Peyer's patch (tissue), 4 donors: ENCODE measurements at regions not wholly inside any gene's neighbourhood (a gene's known extent, or its start where the extent isn't known, plus 50 kb on each side); places are given as distances from the start of the nearest gene placed in this dataset.

Source experiments
- DNase-seq, 3 donors: peaks; one replicate each; pipeline ENCODE4 v3.0.0-alpha.2; 2017 to 2019
- H3K27ac ChIP-seq, 4 donors: fragments of 200-600 bp; sonication (generic); one replicate each; pipeline ENCODE4 v1.5.1; 2016 to 2019
- H3K27me3 ChIP-seq, 2 donors: fragments of 200-600 bp; sonication (generic); one replicate each; pipeline ENCODE4 v1.5.1; 2019
- H3K36me3 ChIP-seq, 3 donors: fragments of 200-600 bp; sonication (generic); one replicate each; pipeline ENCODE4 v1.5.1; 2016 to 2019
- H3K4me1 ChIP-seq, 4 donors: fragments of 200-600 bp; sonication (generic); one replicate each; pipeline ENCODE4 v1.5.1; 2016 to 2019
- H3K4me3 ChIP-seq, 4 donors: fragments of 200-600 bp; sonication (generic); 1 replicate in 3 of 4; 2 replicates in 1 of 4; pipeline ENCODE4 v1.5.1; 2016 to 2019; ENCODE audit warnings: mild to moderate bottlenecking in 1 of 4
- H3K9me3 ChIP-seq, 4 donors: fragments of 200-600 bp; sonication (generic); one replicate each; pipeline ENCODE4 v1.5.1; 2016 to 2019; ENCODE audit warnings: mild to moderate bottlenecking in 1 of 4
- POLR2A ChIP-seq, 2 donors: fragments of 450-650 bp; IDR thresholded peaks; one replicate each; pipeline ENCODE4 v1.5.1; 2017; ENCODE audit warnings: antibody characterized with exemption in 2 of 2, mild to moderate bottlenecking in 2 of 2, moderate library complexity in 2 of 2
- TF ChIP-seq, protein P1 (sequence below), 6 experiments: fragments of 450-650 bp in 4 of 6; fragments of 200-600 bp in 2 of 6; sonication (generic) in 1 of 6; IDR thresholded peaks; one replicate each; pipeline ENCODE4 v1.5.1; 2017 to 2019; ENCODE audit warnings: antibody characterized with exemption in 6 of 6, mild to moderate bottlenecking in 3 of 6, moderate library complexity in 1 of 6

DNA sequence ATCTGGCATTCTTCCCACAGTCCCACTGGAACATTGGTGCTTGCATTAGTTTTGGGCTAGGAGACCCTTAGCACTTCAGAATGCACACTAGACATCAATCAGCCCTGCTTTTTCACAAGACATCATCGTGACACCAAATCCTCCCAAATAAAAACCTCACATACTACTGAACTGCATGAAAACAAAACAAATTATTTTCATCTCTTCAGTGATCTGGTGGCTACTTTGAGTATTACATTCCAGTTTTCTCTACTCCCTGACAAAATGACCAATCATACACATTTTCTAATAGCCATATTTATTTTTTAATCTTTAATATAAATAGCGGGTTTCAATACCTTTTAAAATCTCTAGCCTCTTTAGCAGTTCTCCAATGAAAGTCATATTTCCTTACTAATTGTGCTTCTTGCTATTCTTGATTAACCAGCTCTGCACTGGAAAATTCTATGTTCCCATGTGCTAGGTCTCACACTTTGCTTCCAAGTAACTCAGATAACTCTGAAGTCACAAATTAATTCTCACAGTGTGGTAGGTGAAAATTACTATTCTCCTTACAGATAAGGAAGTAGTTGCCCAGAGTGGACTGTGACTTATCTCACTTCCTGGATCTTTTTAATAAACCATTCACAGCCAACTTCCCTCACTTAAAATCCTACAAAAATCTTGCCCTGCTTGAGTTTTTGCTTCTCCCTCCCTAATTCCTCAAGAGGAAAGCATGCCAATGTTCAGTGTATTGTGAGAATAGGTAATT is 82.5 kb upstream of the EPB41L3 start:
- no peaks in the 10 kb centered on the region for H3K9me3 ChIP-seq
- peak overlapping the region in 2 of 4 donors; percentile 63 to 91 for H3K27ac ChIP-seq
- TF ChIP-seq, protein P1, sequence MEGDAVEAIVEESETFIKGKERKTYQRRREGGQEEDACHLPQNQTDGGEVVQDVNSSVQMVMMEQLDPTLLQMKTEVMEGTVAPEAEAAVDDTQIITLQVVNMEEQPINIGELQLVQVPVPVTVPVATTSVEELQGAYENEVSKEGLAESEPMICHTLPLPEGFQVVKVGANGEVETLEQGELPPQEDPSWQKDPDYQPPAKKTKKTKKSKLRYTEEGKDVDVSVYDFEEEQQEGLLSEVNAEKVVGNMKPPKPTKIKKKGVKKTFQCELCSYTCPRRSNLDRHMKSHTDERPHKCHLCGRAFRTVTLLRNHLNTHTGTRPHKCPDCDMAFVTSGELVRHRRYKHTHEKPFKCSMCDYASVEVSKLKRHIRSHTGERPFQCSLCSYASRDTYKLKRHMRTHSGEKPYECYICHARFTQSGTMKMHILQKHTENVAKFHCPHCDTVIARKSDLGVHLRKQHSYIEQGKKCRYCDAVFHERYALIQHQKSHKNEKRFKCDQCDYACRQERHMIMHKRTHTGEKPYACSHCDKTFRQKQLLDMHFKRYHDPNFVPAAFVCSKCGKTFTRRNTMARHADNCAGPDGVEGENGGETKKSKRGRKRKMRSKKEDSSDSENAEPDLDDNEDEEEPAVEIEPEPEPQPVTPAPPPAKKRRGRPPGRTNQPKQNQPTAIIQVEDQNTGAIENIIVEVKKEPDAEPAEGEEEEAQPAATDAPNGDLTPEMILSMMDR (IDR thresholded peaks at IDR 0.05) = no peak
- no peak for TF ChIP-seq POLR2A (IDR thresholded peaks at IDR 0.05)
- H3K4me3 ChIP-seq = no peak overlapping the region
- no peaks in the 10 kb centered on the region for H3K27me3 ChIP-seq
- H3K4me1 ChIP-seq = peaks cover 0 to 22% (median 2%) of the 10 kb centered on the region in 4 donors
- DNase-seq = no peak
- H3K36me3 ChIP-seq = no peaks in the 10 kb centered on the region

- H3K4me3 ChIP-seq = no peak overlapping the region
- no peaks in the 10 kb centered on the region for H3K36me3 ChIP-seq
- peaks cover 0 to 16% (median 2%) of the 10 kb centered on the region in 4 donors for H3K4me1 ChIP-seq
- DNase-seq = no peak
- no peak overlapping the region for H3K27ac ChIP-seq
- no peaks in the 10 kb centered on the region for H3K27me3 ChIP-seq
- no peaks in the 10 kb centered on the region for H3K9me3 ChIP-seq
- TF ChIP-seq POLR2A (IDR thresholded peaks at IDR 0.05) = no peak
- TF ChIP-seq, protein P1 (IDR thresholded peaks at IDR 0.05) = no peak
Observed at GRCh38 chr18:5625076-5625475, 81.3 kb upstream of the EPB41L3 start.

DNA sequence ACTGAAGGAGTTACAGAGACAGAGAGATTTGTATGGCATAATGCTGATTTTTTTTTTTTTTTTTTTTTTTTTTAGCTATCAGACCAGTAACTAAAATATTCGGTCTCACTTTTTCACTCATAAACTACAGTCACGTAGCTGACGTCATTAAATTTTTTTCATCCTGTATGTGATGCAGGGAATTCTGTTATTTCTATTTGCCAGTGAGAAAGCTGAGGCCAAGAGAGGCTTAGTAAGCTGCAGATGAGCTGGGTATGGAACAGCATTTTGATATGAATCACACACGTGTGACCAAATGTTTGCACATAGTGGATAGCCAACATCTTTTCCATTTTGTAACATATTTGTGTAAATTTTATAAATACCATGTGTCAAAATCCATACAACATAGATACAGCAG is 79.1 kb upstream of the EPB41L3 start:
- no peak for DNase-seq
- H3K27ac ChIP-seq = no peak overlapping the region
- peaks cover 0 to 14% (median 0%) of the 10 kb centered on the region in 4 donors for H3K4me1 ChIP-seq
- no peaks in the 10 kb centered on the region for H3K27me3 ChIP-seq
- no peak overlapping the region for H3K4me3 ChIP-seq
- no peaks in the 10 kb centered on the region for H3K36me3 ChIP-seq
- no peaks in the 10 kb centered on the region for H3K9me3 ChIP-seq
- TF ChIP-seq, protein P1 (IDR thresholded peaks at IDR 0.05) = no peak
- TF ChIP-seq POLR2A (IDR thresholded peaks at IDR 0.05) = no peak

GRCh38 chr18:5620289-5620688 is 76.5 kb upstream of the EPB41L3 start:
- Histone ChIP-seq H3K27me3 (no peaks in the 10 kb centered on the region), H3K36me3 (no peaks in the 10 kb centered on the region), H3K4me1 (no peaks in the 10 kb centered on the region), H3K27ac (no peak overlapping the region), H3K4me3 (no peak overlapping the region), H3K9me3 (no peaks in the 10 kb centered on the region)
- TF ChIP-seq POLR2A (IDR thresholded peaks at IDR 0.05) = no peak
- TF ChIP-seq, protein P1 (IDR thresholded peaks at IDR 0.05) = no peak
- DNase-seq = no peak

DNA sequence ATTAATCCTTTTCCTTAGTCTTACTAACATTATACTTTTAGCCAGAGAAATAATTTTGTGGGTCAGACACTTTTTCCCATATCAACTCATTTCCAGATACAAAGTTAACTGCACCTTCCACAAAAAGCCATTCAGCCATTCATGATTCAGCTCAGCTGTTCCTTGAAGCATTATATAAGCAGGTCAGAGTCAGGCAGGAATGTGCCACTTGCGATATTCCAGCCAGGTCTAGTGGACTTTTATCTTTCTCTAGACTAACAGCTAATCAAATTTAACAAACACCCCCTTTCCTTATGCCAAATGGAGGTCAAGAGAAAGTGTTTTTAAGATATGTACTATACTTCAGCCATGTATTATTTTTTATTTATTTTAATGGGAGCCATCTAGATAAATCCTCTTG is 75.6 kb upstream of the EPB41L3 start:
- Histone ChIP-seq H3K9me3 (no peaks in the 10 kb centered on the region), H3K4me3 (no peak overlapping the region), H3K27ac (no peak overlapping the region), H3K4me1 (no peaks in the 10 kb centered on the region), H3K36me3 (no peaks in the 10 kb centered on the region), H3K27me3 (no peaks in the 10 kb centered on the region)
- TF ChIP-seq POLR2A (IDR thresholded peaks at IDR 0.05) = no peak
- TF ChIP-seq, protein P1 (IDR thresholded peaks at IDR 0.05) = no peak
- no peak for DNase-seq
